ENCODE measurements at regions not wholly inside any gene's neighbourhood (a gene's known extent, or its start where the extent isn't known, plus 50 kb on each side); places are given as distances from the start of the nearest gene placed in this dataset.
"Not testable (repeated sequence)": the region's sequence is repeated elsewhere in the genome, so short reads cannot be mapped to it uniquely, and the experiment has no call there.

- H3K27ac Mint-ChIP-seq; DNase-seq; H3K4me3 Mint-ChIP-seq; H3K9me3 Mint-ChIP-seq; CTCF ChIA-PET; H3K27me3 Mint-ChIP-seq; POLR2A ChIA-PET; ATAC-seq (ENCODE audit: low read depth); H3K4me1 Mint-ChIP-seq; H3K36me3 Mint-ChIP-seq (ENCODE audit: low read depth); intact Hi-C loops (cut with micrococcal nuclease): not testable (repeated sequence)
Measured at GRCh38 chr15:20473465-20473864, 68.1 kb downstream of the GOLGA6L6 start.

DNA sequence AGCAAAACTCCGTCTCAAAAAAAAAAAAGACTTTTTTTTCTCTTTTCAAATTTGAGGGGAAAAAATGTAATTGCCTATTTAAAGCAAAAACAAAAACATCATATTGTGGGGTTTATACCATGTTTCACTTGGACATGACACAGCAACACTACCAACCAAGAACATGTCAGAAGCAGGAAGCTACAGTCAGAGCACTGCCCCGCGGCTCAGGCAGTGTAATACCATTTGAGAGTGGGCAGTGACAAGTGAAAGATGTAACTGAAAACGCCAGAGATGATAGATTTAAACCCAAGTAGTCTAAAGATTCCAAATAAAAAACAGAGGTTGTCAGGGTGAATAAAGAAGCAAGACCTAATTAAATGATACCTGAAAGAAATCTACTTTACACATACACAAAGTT lies 68.6 kb downstream of the GOLGA6L6 start:
- H3K27ac Mint-ChIP-seq; ATAC-seq (ENCODE audit: low read depth); H3K9me3 Mint-ChIP-seq; DNase-seq; intact Hi-C loops (cut with micrococcal nuclease); POLR2A ChIA-PET; CTCF ChIA-PET; H3K27me3 Mint-ChIP-seq; H3K4me3 Mint-ChIP-seq; H3K4me1 Mint-ChIP-seq; H3K36me3 Mint-ChIP-seq (ENCODE audit: low read depth): not testable (repeated sequence)

DNA sequence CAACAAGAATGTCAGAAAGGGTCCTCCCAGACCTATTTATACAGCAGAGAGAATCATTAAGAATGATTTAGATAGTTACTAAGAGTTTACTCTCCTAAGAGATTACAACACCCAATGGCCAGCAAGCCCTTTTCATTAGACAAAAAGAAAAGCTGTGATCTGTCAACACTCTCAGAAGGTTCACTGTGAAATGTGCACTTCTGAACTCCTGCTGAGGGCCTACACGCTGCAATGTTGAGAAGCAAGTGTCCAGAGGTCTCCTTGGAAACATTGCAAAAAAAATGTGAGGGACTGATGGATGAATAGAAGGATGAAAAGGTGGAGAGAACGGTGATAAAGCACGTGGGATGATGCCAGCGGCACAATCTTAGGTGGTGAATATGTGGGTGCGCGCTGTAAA lies 70.8 kb downstream of the GOLGA6L6 start:
- H3K27ac Mint-ChIP-seq; CTCF ChIA-PET; H3K4me1 Mint-ChIP-seq; ATAC-seq (ENCODE audit: low read depth); H3K4me3 Mint-ChIP-seq; H3K36me3 Mint-ChIP-seq (ENCODE audit: low read depth); DNase-seq; H3K9me3 Mint-ChIP-seq; H3K27me3 Mint-ChIP-seq; POLR2A ChIA-PET; intact Hi-C loops (cut with micrococcal nuclease): not testable (repeated sequence)

DNA sequence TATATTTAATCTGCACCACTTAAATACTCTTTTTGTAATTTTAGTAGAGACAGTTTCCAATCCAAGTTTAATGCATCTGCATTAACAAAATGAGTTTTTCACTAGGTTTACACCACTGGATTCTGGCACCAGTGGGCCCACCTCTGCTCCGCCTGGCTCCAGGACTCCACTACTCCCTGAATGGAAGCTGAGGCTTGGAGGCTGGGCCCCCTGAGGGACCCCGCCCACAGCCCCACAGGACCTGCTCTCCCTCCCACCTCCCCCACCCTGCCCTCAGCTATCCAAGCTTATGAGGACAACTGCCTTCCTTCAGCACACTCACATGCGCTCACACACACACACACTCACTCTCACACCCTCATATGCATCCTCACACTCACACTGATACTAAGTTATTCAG lies 100.5 kb downstream of the GOLGA6L6 start:
- intact Hi-C loops (cut with micrococcal nuclease); DNase-seq; POLR2A ChIA-PET; H3K27me3 Mint-ChIP-seq; CTCF ChIA-PET; ATAC-seq (ENCODE audit: low read depth); H3K36me3 Mint-ChIP-seq (ENCODE audit: low read depth); H3K4me1 Mint-ChIP-seq; H3K9me3 Mint-ChIP-seq; H3K27ac Mint-ChIP-seq; H3K4me3 Mint-ChIP-seq: not testable (repeated sequence)

- intact Hi-C loops (cut with micrococcal nuclease); CTCF ChIA-PET: not testable (repeated sequence)
Measured at GRCh38 chr15:20440390-20440789, 101.2 kb downstream of the GOLGA6L6 start.

DNA sequence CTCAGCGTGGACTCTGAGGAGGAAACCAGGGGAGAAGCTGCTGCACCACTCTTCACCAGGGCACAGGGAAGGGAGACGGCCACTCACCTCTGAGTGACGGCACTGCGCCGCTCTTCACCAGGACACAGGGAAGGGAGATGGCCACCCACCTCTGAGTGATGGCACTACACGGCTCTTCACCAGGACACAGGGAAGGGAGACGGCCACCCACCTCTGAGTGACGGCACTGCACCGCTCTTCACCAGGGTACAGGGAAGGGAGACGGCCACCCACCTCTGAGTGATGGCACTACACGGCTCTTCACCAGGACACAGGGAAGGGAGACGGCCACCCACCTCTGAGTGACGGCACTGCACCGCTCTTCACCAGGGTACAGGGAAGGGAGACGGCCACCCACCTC lies 102.5 kb downstream of the GOLGA6L6 start:
- CTCF ChIA-PET = not testable (repeated sequence)

More at GRCh38 chr15:20440390-20440789, 101.2 kb downstream of the GOLGA6L6 start:
- H3K27ac Mint-ChIP-seq; POLR2A ChIA-PET; H3K4me3 Mint-ChIP-seq; H3K27me3 Mint-ChIP-seq; DNase-seq; H3K4me1 Mint-ChIP-seq; H3K9me3 Mint-ChIP-seq; ATAC-seq (ENCODE audit: low read depth); H3K36me3 Mint-ChIP-seq (ENCODE audit: low read depth): not testable (repeated sequence)

DNA sequence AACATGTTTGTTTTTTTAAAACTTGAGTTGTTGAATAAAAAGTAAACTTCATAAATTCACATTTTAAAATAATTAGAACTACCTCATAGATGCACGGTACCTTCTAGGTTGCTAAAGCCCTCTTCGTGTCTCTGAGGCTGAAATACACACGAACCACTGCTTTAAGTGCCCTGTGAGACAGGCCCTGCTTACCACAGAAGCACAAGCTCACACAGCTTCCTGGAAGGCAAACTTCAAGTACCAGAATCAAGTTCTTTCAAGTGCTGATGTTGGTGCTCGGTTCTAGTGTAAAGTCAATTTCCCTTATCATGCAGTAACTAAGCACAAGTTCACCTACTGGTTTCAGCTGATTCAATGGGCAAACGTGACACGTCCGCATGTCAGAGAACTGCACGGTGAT lies 103.3 kb downstream of the GOLGA6L6 start:
- H3K4me1 Mint-ChIP-seq; H3K9me3 Mint-ChIP-seq; H3K27ac Mint-ChIP-seq; DNase-seq; H3K36me3 Mint-ChIP-seq (ENCODE audit: low read depth); H3K4me3 Mint-ChIP-seq; intact Hi-C loops (cut with micrococcal nuclease); CTCF ChIA-PET; ATAC-seq (ENCODE audit: low read depth); H3K27me3 Mint-ChIP-seq; POLR2A ChIA-PET: not testable (repeated sequence)

More for the DNA sequence above, 102.5 kb downstream of the GOLGA6L6 start:
- H3K27ac Mint-ChIP-seq; H3K9me3 Mint-ChIP-seq; H3K27me3 Mint-ChIP-seq; intact Hi-C loops (cut with micrococcal nuclease); H3K36me3 Mint-ChIP-seq (ENCODE audit: low read depth); DNase-seq; ATAC-seq (ENCODE audit: low read depth); H3K4me1 Mint-ChIP-seq; H3K4me3 Mint-ChIP-seq; POLR2A ChIA-PET: not testable (repeated sequence)

DNA sequence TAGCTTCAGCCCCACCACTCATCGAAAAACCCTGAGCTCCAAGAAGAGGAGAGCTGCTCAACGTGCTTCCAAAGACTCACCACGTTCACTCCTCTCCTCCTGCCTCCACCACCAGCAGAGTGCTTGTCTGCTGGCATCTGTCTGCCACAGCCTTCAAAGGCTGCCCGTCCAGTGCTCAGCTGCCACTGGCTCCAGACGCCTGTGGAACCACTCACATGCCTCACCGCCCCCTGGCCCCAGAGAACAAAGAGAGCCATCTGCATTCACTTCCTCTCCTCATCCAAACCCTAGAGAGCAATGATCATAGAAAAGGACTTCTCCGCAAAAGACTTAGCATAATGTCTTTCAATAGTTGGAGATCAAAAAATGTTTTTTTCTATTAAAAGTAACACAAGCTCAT lies 108.1 kb downstream of the GOLGA6L6 start:
- H3K36me3 Mint-ChIP-seq (ENCODE audit: low read depth); POLR2A ChIA-PET; DNase-seq; ATAC-seq (ENCODE audit: low read depth); H3K4me3 Mint-ChIP-seq; H3K9me3 Mint-ChIP-seq; H3K4me1 Mint-ChIP-seq; CTCF ChIA-PET; intact Hi-C loops (cut with micrococcal nuclease); H3K27ac Mint-ChIP-seq; H3K27me3 Mint-ChIP-seq: not testable (repeated sequence)

- H3K36me3 Mint-ChIP-seq (ENCODE audit: low read depth); intact Hi-C loops (cut with micrococcal nuclease); H3K4me1 Mint-ChIP-seq; ATAC-seq (ENCODE audit: low read depth); DNase-seq; CTCF ChIA-PET; POLR2A ChIA-PET; H3K4me3 Mint-ChIP-seq; H3K27me3 Mint-ChIP-seq; H3K9me3 Mint-ChIP-seq; H3K27ac Mint-ChIP-seq: not testable (repeated sequence)
Measured at GRCh38 chr15:20430495-20430894, 111.1 kb downstream of the GOLGA6L6 start.

DNA sequence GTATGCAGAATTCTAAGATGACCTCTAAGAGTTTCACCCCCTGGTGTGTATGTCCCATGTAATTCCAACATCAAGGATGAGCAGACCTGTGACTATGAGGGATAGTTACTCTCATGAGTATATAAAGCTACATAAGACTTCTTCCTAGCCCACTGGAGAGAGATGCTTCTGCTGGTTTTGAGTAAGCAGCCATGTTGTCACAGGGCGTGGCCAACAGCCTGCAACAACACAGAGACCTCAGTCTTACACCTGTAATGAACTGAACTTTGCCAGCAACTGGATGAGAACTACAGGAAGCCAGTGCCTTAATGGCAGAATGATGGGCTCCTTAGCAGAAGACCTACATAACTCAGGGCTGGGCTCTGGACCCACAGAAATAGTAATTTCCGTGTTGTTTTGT lies 120.9 kb downstream of the GOLGA6L6 start:
- H3K27me3 Mint-ChIP-seq; CTCF ChIA-PET; intact Hi-C loops (cut with micrococcal nuclease); H3K4me3 Mint-ChIP-seq; DNase-seq; H3K9me3 Mint-ChIP-seq; H3K4me1 Mint-ChIP-seq; ATAC-seq (ENCODE audit: low read depth); POLR2A ChIA-PET; H3K36me3 Mint-ChIP-seq (ENCODE audit: low read depth); H3K27ac Mint-ChIP-seq: not testable (repeated sequence)

- H3K9me3 Mint-ChIP-seq; intact Hi-C loops (cut with micrococcal nuclease); DNase-seq; ATAC-seq (ENCODE audit: low read depth); POLR2A ChIA-PET; H3K4me1 Mint-ChIP-seq; H3K4me3 Mint-ChIP-seq; H3K36me3 Mint-ChIP-seq (ENCODE audit: low read depth); H3K27ac Mint-ChIP-seq; H3K27me3 Mint-ChIP-seq; CTCF ChIA-PET: not testable (repeated sequence)
Measured at GRCh38 chr15:20416618-20417017, 125.0 kb downstream of the GOLGA6L6 start.

GRCh38 chr15:20409667-20410198 lies 131.9 kb downstream of the GOLGA6L6 start:
- H3K27me3 Mint-ChIP-seq; H3K27ac Mint-ChIP-seq; intact Hi-C loops (cut with micrococcal nuclease); H3K36me3 Mint-ChIP-seq (ENCODE audit: low read depth); H3K4me1 Mint-ChIP-seq; CTCF ChIA-PET; H3K4me3 Mint-ChIP-seq; DNase-seq; ATAC-seq (ENCODE audit: low read depth); POLR2A ChIA-PET: not testable (repeated sequence)
- peaks cover 12% of the 10 kb centered on the region for H3K9me3 Mint-ChIP-seq

Data from activated B cell treated with CpG ODN at 0.5 μM for 24 hours (primary cell).